ENCODE measurements at regions not wholly inside any gene's neighbourhood (a gene's known extent, or its start where the extent isn't known, plus 50 kb on each side); places are given as distances from the start of the nearest gene placed in this dataset.

- no peaks in the 10 kb centered on the region for H3K36me3 Mint-ChIP-seq (ENCODE audit: low read depth)
- intact Hi-C loops (cut with micrococcal nuclease): no loop called here
- CTCF ChIA-PET: no interaction called here
- no peaks in the 10 kb centered on the region for H3K4me1 Mint-ChIP-seq (ENCODE audit: low read depth)
- no peaks in the 10 kb centered on the region for H3K27me3 Mint-ChIP-seq (ENCODE audit: low read depth)
- H3K27ac Mint-ChIP-seq: no peak overlapping the region
- H3K4me3 Mint-ChIP-seq: no peak overlapping the region
- H3K9me3 Mint-ChIP-seq: peaks cover 13% of the 10 kb centered on the region
- DNase-seq: no peak
These were observed 449.7 kb upstream of the USP15 start for GRCh38 chr12:61810486-61810885.

- CTCF ChIA-PET: no interaction called here
- intact Hi-C loops (cut with micrococcal nuclease): no loop called here
- no peak overlapping the region for H3K27ac Mint-ChIP-seq
- no peaks in the 10 kb centered on the region for H3K4me1 Mint-ChIP-seq (ENCODE audit: low read depth)
- H3K9me3 Mint-ChIP-seq: no peaks in the 10 kb centered on the region
- no peaks in the 10 kb centered on the region for H3K27me3 Mint-ChIP-seq (ENCODE audit: low read depth)
- no peaks in the 10 kb centered on the region for H3K36me3 Mint-ChIP-seq (ENCODE audit: low read depth)
- H3K4me3 Mint-ChIP-seq: no peak overlapping the region
- no peak for DNase-seq
These were observed 438.8 kb upstream of the USP15 start for GRCh38 chr12:61821381-61821780.

GRCh38 chr12:61823102-61823501 lies 437.1 kb upstream of the USP15 start:
- H3K36me3 Mint-ChIP-seq (ENCODE audit: low read depth): no peaks in the 10 kb centered on the region
- DNase-seq: no peak
- H3K9me3 Mint-ChIP-seq: no peaks in the 10 kb centered on the region
- intact Hi-C loops (cut with micrococcal nuclease): no loop called here
- CTCF ChIA-PET: no interaction called here
- H3K27ac Mint-ChIP-seq: no peak overlapping the region
- H3K27me3 Mint-ChIP-seq (ENCODE audit: low read depth): no peaks in the 10 kb centered on the region
- H3K4me1 Mint-ChIP-seq (ENCODE audit: low read depth): no peaks in the 10 kb centered on the region
- no peak overlapping the region for H3K4me3 Mint-ChIP-seq

- H3K27ac Mint-ChIP-seq: no peak overlapping the region
- intact Hi-C loops (cut with micrococcal nuclease): no loop called here
- H3K4me1 Mint-ChIP-seq (ENCODE audit: low read depth): no peaks in the 10 kb centered on the region
- no peaks in the 10 kb centered on the region for H3K36me3 Mint-ChIP-seq (ENCODE audit: low read depth)
- H3K4me3 Mint-ChIP-seq: no peak overlapping the region
- CTCF ChIA-PET: no interaction called here
- H3K27me3 Mint-ChIP-seq (ENCODE audit: low read depth): no peaks in the 10 kb centered on the region
- DNase-seq: no peak
- no peaks in the 10 kb centered on the region for H3K9me3 Mint-ChIP-seq
These were observed 413.4 kb upstream of the USP15 start for GRCh38 chr12:61846765-61847164.

- CTCF ChIA-PET: no interaction called here
- intact Hi-C loops (cut with micrococcal nuclease): no loop called here
- H3K4me1 Mint-ChIP-seq (ENCODE audit: low read depth): no peaks in the 10 kb centered on the region
- no peaks in the 10 kb centered on the region for H3K27me3 Mint-ChIP-seq (ENCODE audit: low read depth)
- H3K27ac Mint-ChIP-seq: no peak overlapping the region
- no peak for DNase-seq
- no peaks in the 10 kb centered on the region for H3K36me3 Mint-ChIP-seq (ENCODE audit: low read depth)
- H3K4me3 Mint-ChIP-seq: no peak overlapping the region
- H3K9me3 Mint-ChIP-seq: peaks cover 1% of the 10 kb centered on the region
These were observed 411.3 kb upstream of the USP15 start for GRCh38 chr12:61848893-61849292.

GRCh38 chr12:61853945-61854344 lies 406.3 kb upstream of the USP15 start:
- DNase-seq: no peak
- H3K4me3 Mint-ChIP-seq: no peak overlapping the region
- no peaks in the 10 kb centered on the region for H3K27me3 Mint-ChIP-seq (ENCODE audit: low read depth)
- no peaks in the 10 kb centered on the region for H3K4me1 Mint-ChIP-seq (ENCODE audit: low read depth)
- H3K9me3 Mint-ChIP-seq: peaks cover 5% of the 10 kb centered on the region
- intact Hi-C loops (cut with micrococcal nuclease): no loop called here
- no peaks in the 10 kb centered on the region for H3K36me3 Mint-ChIP-seq (ENCODE audit: low read depth)
- no peak overlapping the region for H3K27ac Mint-ChIP-seq
- CTCF ChIA-PET: no interaction called here

GRCh38 chr12:61854902-61855301 lies 405.3 kb upstream of the USP15 start:
- H3K27me3 Mint-ChIP-seq (ENCODE audit: low read depth): no peaks in the 10 kb centered on the region
- intact Hi-C loops (cut with micrococcal nuclease): no loop called here
- H3K9me3 Mint-ChIP-seq: peaks cover 5% of the 10 kb centered on the region
- no peak overlapping the region for H3K4me3 Mint-ChIP-seq
- H3K36me3 Mint-ChIP-seq (ENCODE audit: low read depth): no peaks in the 10 kb centered on the region
- no peaks in the 10 kb centered on the region for H3K4me1 Mint-ChIP-seq (ENCODE audit: low read depth)
- CTCF ChIA-PET: no interaction called here
- no peak overlapping the region for H3K27ac Mint-ChIP-seq
- no peak for DNase-seq

GRCh38 chr12:61857968-61858367 lies 402.2 kb upstream of the USP15 start:
- H3K4me1 Mint-ChIP-seq (ENCODE audit: low read depth): no peaks in the 10 kb centered on the region
- no peak overlapping the region for H3K27ac Mint-ChIP-seq
- intact Hi-C loops (cut with micrococcal nuclease): no loop called here
- peaks cover 5% of the 10 kb centered on the region for H3K9me3 Mint-ChIP-seq
- CTCF ChIA-PET: interaction anchor here (0.6 kb wide), 1 partner anchor 148 kb away, joined by 4 read pairs; no protein-coding TSS in a partner anchor
- DNase-seq: no peak
- no peak overlapping the region for H3K4me3 Mint-ChIP-seq
- no peaks in the 10 kb centered on the region for H3K27me3 Mint-ChIP-seq (ENCODE audit: low read depth)
- H3K36me3 Mint-ChIP-seq (ENCODE audit: low read depth): no peaks in the 10 kb centered on the region

GRCh38 chr12:61860451-61860850 lies 399.8 kb upstream of the USP15 start:
- H3K4me1 Mint-ChIP-seq (ENCODE audit: low read depth): no peaks in the 10 kb centered on the region
- intact Hi-C loops (cut with micrococcal nuclease): no loop called here
- H3K27me3 Mint-ChIP-seq (ENCODE audit: low read depth): no peaks in the 10 kb centered on the region
- no peak for DNase-seq
- H3K9me3 Mint-ChIP-seq: no peaks in the 10 kb centered on the region
- no peak overlapping the region for H3K4me3 Mint-ChIP-seq
- no peak overlapping the region for H3K27ac Mint-ChIP-seq
- CTCF ChIA-PET: no interaction called here
- H3K36me3 Mint-ChIP-seq (ENCODE audit: low read depth): no peaks in the 10 kb centered on the region

GRCh38 chr12:61862986-61863385 lies 397.2 kb upstream of the USP15 start:
- Mint-ChIP-seq H3K27ac (no peak overlapping the region), H3K36me3 (ENCODE audit: low read depth) (no peaks in the 10 kb centered on the region), H3K27me3 (ENCODE audit: low read depth) (no peaks in the 10 kb centered on the region), H3K4me1 (ENCODE audit: low read depth) (no peaks in the 10 kb centered on the region), H3K9me3 (no peaks in the 10 kb centered on the region), H3K4me3 (no peak overlapping the region)
- CTCF ChIA-PET: no interaction called here
- DNase-seq: no peak
- intact Hi-C loops (cut with micrococcal nuclease): no loop called here

GRCh38 chr12:61863811-61864210 lies 396.4 kb upstream of the USP15 start:
- intact Hi-C loops (cut with micrococcal nuclease): no loop called here
- Mint-ChIP-seq H3K36me3 (ENCODE audit: low read depth) (no peaks in the 10 kb centered on the region), H3K4me3 (no peak overlapping the region), H3K27ac (no peak overlapping the region), H3K9me3 (no peaks in the 10 kb centered on the region), H3K4me1 (ENCODE audit: low read depth) (no peaks in the 10 kb centered on the region), H3K27me3 (ENCODE audit: low read depth) (no peaks in the 10 kb centered on the region)
- CTCF ChIA-PET: no interaction called here
- DNase-seq: no peak

- H3K27ac Mint-ChIP-seq: no peak overlapping the region
- CTCF ChIA-PET: no interaction called here
- no peaks in the 10 kb centered on the region for H3K4me1 Mint-ChIP-seq (ENCODE audit: low read depth)
- no peaks in the 10 kb centered on the region for H3K27me3 Mint-ChIP-seq (ENCODE audit: low read depth)
- H3K4me3 Mint-ChIP-seq: no peak overlapping the region
- no peaks in the 10 kb centered on the region for H3K36me3 Mint-ChIP-seq (ENCODE audit: low read depth)
- no peaks in the 10 kb centered on the region for H3K9me3 Mint-ChIP-seq
- DNase-seq: no peak
- intact Hi-C loops (cut with micrococcal nuclease): loop anchor here (10.0 kb wide), 1 partner anchor 325 kb away; a partner anchor contains a TSS
These were observed 390.4 kb upstream of the USP15 start for GRCh38 chr12:61869796-61870195.

GRCh38 chr12:61870658-61871484 lies 389.3 kb upstream of the USP15 start:
- H3K36me3 Mint-ChIP-seq (ENCODE audit: low read depth): no peaks in the 10 kb centered on the region
- peak; percentile 30 for DNase-seq
- H3K4me1 Mint-ChIP-seq (ENCODE audit: low read depth): no peaks in the 10 kb centered on the region
- CTCF ChIA-PET: interaction anchor here (1.8 kb wide), 1 partner anchor 9 kb away, joined by 4 read pairs; no protein-coding TSS in a partner anchor
- H3K4me3 Mint-ChIP-seq: no peak overlapping the region
- no peaks in the 10 kb centered on the region for H3K9me3 Mint-ChIP-seq
- no peaks in the 10 kb centered on the region for H3K27me3 Mint-ChIP-seq (ENCODE audit: low read depth)
- intact Hi-C loops (cut with micrococcal nuclease): loop anchor here (10.0 kb wide), 1 partner anchor 324 kb away; a partner anchor contains a TSS
- no peak overlapping the region for H3K27ac Mint-ChIP-seq
